ENCODE measurements at regions not wholly inside any gene's neighbourhood (a gene's known extent, or its start where the extent isn't known, plus 50 kb on each side); places are given as distances from the start of the nearest gene placed in this dataset.

DNA sequence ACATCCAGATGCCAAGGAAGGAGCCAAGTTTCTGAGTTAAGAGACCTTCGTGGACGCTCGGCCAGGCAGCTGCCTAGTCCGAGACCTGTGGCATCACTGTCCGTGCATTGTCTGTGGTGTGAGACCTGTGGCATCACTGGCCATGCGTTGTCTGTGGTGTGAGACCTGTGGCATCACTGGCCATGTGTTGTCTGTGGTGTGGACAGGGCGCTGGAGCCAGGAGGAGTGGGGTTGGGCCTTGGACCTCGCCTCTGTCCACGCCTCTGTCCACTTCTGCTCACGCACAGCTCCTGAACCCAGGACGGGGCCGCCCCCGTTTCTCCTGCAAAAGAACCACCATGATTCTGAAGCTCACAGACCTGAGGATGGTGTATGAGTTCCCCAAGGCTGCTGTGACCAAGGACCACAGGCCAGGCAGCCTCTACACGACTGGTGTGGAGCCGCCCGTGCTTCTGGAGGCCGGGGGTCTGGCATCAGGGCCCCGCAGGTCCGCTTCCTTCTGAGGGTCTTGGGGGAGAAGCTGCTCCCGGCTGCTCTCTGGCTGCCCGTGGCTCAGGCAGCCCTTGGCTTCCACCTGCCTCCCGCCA is 1218.3 kb downstream of the BRD1 start:
- no peak for DNase-seq (ENCODE audit: low read depth)
- TF ChIP-seq, protein P1, sequence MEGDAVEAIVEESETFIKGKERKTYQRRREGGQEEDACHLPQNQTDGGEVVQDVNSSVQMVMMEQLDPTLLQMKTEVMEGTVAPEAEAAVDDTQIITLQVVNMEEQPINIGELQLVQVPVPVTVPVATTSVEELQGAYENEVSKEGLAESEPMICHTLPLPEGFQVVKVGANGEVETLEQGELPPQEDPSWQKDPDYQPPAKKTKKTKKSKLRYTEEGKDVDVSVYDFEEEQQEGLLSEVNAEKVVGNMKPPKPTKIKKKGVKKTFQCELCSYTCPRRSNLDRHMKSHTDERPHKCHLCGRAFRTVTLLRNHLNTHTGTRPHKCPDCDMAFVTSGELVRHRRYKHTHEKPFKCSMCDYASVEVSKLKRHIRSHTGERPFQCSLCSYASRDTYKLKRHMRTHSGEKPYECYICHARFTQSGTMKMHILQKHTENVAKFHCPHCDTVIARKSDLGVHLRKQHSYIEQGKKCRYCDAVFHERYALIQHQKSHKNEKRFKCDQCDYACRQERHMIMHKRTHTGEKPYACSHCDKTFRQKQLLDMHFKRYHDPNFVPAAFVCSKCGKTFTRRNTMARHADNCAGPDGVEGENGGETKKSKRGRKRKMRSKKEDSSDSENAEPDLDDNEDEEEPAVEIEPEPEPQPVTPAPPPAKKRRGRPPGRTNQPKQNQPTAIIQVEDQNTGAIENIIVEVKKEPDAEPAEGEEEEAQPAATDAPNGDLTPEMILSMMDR (conservative IDR thresholded peaks at IDR 0.05; ENCODE audit: low read depth, low read length) = no peak
- no peak overlapping the region for H3K4me3 ChIP-seq (ENCODE audit: low read depth, low read length)

DNA sequence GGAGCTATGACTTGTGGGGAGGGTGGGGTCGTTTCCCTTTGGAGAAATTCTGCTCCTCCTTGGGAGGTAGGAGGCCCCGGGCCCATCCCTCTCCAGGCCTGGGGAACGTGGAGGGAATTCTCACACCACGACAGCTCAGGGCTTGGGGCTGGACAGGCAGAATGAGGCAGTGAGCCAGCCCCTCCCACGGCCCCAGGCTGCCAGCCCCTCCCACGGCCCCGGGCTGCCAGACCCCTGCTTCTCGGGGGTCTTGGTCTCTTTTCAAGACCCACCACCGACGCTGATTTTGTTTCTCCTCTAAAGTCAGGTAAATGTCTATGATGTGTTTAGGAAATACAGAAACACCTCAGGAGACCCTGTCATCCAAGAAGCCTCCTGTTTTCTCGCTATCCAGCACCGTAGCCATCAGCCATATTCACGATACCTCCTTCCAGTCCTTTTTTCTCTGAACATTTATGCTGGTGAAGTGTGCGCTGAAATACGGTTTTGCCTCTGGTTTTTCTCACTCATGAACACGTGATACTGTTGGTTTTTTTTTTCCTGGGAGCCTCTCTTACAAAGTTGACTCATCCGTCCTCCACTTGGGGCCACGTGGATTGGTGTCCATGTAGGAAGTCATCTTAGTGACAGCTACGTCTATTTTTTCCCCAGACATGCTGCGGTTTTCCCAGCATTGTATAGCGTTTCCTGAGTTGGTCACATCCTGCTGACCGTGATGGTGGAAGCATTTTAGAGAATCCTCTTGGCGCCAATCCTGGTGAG is 1219.6 kb downstream of the BRD1 start:
- H3K4me3 ChIP-seq (ENCODE audit: low read depth, low read length) = no peak overlapping the region
- DNase-seq (ENCODE audit: low read depth) = no peak
- TF ChIP-seq, protein P1 (conservative IDR thresholded peaks at IDR 0.05; ENCODE audit: low read depth, low read length) = no peak

DNA sequence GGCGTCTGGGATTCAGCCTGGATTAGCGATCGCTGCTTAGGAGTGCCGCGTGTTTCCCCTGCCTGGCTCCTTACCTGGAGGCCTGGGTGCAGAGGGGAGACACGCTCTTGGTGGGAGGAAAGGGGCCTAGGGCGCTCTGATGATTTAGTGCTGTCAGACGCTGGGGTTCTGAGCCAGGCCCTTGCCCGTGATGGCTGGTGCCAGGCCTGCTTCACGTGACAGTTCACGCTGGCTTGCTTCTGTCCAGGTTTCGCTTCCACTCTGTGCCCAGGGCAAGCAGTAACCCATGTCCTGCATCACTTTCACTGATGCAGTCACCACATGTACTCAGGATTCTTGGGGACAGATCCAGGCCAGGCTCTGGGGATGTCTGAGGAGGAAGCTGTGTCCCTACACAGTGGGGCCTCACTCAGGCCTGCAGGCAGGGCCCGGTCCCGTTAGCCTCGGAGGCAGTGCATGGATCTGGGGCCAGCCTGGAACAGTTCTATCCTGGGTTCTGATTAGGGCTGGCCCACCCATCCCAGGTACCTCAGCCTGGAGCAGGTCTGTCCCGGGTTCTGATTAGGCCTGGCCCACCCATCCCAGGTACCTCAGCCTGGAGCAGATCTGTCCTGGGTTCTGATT is 1220.9 kb downstream of the BRD1 start:
- H3K4me3 ChIP-seq (ENCODE audit: low read depth, low read length) = no peak overlapping the region
- TF ChIP-seq, protein P1 (conservative IDR thresholded peaks at IDR 0.05; ENCODE audit: low read depth, low read length) = no peak
- DNase-seq (ENCODE audit: low read depth) = no peak

DNA sequence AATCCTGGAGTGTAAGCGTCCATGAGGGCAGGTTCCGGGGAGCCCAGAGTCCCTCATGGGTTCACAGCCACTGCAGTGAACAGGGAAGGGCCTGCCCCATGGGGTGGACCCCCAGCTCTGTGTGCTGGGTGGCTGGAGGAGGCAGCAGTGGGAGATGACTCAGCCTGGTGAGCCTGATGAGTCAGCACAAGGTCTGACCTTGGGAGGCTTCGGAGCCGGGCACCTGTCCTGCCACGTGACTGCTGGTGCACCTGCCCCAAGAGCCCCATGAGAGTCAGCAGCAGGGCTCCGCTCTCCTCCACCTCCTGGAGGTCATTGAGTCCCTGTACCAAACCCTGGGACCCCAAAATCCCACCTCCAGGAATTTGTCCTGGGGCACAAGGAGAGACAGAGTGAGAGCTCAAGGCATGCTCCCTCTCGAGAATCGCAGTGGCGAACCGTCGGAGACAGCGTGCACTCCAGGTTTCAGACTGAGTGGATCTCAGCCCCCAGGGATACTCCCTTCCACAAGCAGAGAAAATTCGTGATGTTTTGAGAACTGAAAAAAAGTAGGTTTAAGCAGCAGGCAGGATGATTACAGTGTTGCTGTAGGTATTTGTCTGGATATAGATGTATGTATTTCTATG is 1221.7 kb downstream of the BRD1 start:
- H3K4me3 ChIP-seq (ENCODE audit: low read depth, low read length) = no peak overlapping the region
- no peak for DNase-seq (ENCODE audit: low read depth)
- TF ChIP-seq, protein P1 (conservative IDR thresholded peaks at IDR 0.05; ENCODE audit: low read depth, low read length) = no peak

DNA sequence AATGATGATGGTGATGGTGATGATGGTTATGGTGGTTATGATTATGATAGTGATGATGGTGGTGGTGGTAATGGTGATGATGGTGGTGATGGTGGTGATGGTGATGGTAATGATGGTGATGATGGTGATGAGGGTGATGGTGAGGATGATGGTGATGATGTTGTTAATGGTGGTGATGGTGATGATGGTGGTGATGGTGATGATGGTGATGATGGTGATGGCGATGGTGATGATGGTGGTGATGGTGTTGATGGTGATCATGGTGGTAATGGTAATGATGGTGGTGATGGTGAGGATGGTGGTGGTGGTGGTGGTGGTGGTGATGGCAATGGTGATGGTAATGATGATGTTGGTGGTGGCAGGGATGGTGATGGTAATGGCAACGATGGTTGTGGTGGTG is 1222.5 kb downstream of the BRD1 start:
- TF ChIP-seq, protein P1 (conservative IDR thresholded peaks at IDR 0.05; ENCODE audit: low read depth, low read length) = no peak
- DNase-seq (ENCODE audit: low read depth) = no peak
- no peak overlapping the region for H3K4me3 ChIP-seq (ENCODE audit: low read depth, low read length)

DNA sequence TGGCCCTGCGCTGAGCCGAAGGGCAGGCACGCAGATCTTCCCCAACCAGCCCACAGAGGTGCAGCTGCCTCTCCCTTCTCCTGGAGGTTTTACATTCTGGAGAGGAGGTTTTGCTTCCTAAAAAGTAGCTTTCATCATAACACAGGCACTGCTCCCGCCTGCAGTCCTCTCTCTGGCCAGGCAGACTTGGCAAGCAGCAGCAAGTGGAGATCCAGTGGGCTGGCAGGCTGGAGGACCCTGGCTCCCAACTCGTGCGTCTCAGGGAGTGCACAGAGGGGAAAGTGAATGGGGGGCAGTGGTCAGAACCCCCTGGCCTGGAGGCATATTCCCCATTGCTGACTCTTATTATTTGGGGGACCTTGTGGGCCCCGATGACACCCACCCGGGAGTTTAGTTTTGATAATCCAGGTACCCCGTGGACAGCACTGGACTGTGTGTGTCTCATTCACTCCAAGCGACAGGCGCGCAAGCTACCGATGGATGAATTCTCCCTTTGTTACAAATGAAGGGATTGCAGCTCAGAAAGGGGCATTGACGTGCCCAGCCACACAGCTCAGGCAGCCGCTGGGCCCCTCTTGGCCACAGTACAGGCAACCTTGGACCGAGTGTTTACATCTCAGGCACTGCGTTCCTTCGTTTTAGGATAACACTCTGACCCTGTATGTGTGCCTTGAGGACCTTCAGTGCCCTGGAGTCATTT is 1223.9 kb downstream of the BRD1 start:
- H3K4me3 ChIP-seq (ENCODE audit: low read depth, low read length) = no peak overlapping the region
- TF ChIP-seq, protein P1 (conservative IDR thresholded peaks at IDR 0.05; ENCODE audit: low read depth, low read length) = no peak
- no peak for DNase-seq (ENCODE audit: low read depth)
